ENCODE measurements at regions not wholly inside any gene's neighbourhood (a gene's known extent, or its start where the extent isn't known, plus 50 kb on each side); places are given as distances from the start of the nearest gene placed in this dataset.

GRCh38 chr6:119543332-119543731 lies 193.8 kb upstream of the MAN1A1 start:
- TF ChIP-seq EZH2phosphoT487 (IDR thresholded peaks at IDR 0.05; ENCODE audit: insufficient read depth, low read depth) (no peak), EZH2 (IDR thresholded peaks at IDR 0.05; ENCODE audit: insufficient read depth, poor library complexity, severe bottlenecking) (no peak)
